CD4-positive, alpha-beta T cell treated with Interferon gamma for 1 hour (primary cell): ENCODE measurements at regions not wholly inside any gene's neighbourhood (a gene's known extent, or its start where the extent isn't known, plus 50 kb on each side); places are given as distances from the start of the nearest gene placed in this dataset.

Experiments used
- DNase-seq: peaks from one replicate; pipeline ENCODE4 v3.0.0-alpha.2; 2020

- no peak for DNase-seq
Observed at GRCh38 chr5:164941132-164941531, 1435.7 kb downstream of the MAT2B start.

- DNase-seq = no peak
Observed at GRCh38 chr5:164950927-164951326, 1445.5 kb downstream of the MAT2B start.

GRCh38 chr5:164951570-164951969 is 1446.2 kb downstream of the MAT2B start:
- no peak for DNase-seq

GRCh38 chr5:164958688-164959087 is 1453.3 kb downstream of the MAT2B start:
- no peak for DNase-seq

- DNase-seq = no peak
Observed at GRCh38 chr5:164959761-164960160, 1454.3 kb downstream of the MAT2B start.

GRCh38 chr5:164962329-164962961 is 1457.0 kb downstream of the MAT2B start:
- DNase-seq = no peak

GRCh38 chr5:164966611-164967010 is 1461.2 kb downstream of the MAT2B start:
- DNase-seq = no peak

GRCh38 chr5:164967354-164967753 is 1461.9 kb downstream of the MAT2B start:
- no peak for DNase-seq

GRCh38 chr5:164972973-164973372 is 1467.6 kb downstream of the MAT2B start:
- no peak for DNase-seq

GRCh38 chr5:164975986-164976385 is 1470.6 kb downstream of the MAT2B start:
- no peak for DNase-seq

GRCh38 chr5:164980480-164980879 is 1475.1 kb downstream of the MAT2B start:
- no peak for DNase-seq

GRCh38 chr5:164998142-164998541 is 1492.7 kb downstream of the MAT2B start:
- no peak for DNase-seq

GRCh38 chr5:164998590-164998989 is 1493.2 kb downstream of the MAT2B start:
- no peak for DNase-seq

- DNase-seq = no peak
Observed at GRCh38 chr5:165000479-165001190, 1495.2 kb downstream of the MAT2B start.

- DNase-seq = no peak
Observed at GRCh38 chr5:165003283-165003682, 1497.9 kb downstream of the MAT2B start.

GRCh38 chr5:165004175-165004574 is 1498.8 kb downstream of the MAT2B start:
- no peak for DNase-seq

GRCh38 chr5:165014439-165014838 is 1509.0 kb downstream of the MAT2B start:
- no peak for DNase-seq

GRCh38 chr5:165015126-165015525 is 1509.7 kb downstream of the MAT2B start:
- no peak for DNase-seq

GRCh38 chr5:165015547-165015946 is 1510.1 kb downstream of the MAT2B start:
- no peak for DNase-seq

- DNase-seq = no peak
Observed at GRCh38 chr5:165026971-165027370, 1521.6 kb downstream of the MAT2B start.

- DNase-seq = no peak
Observed at GRCh38 chr5:165028356-165028755, 1522.9 kb downstream of the MAT2B start.

GRCh38 chr5:165029099-165029870 is 1523.9 kb downstream of the MAT2B start:
- peak; percentile 11 for DNase-seq

- DNase-seq = no peak
Observed at GRCh38 chr5:165030971-165031370, 1525.6 kb downstream of the MAT2B start.

- DNase-seq = no peak
Observed at GRCh38 chr5:165031371-165031770, 1526.0 kb downstream of the MAT2B start.
